Non-pigmented ciliary epithelial cell (primary cell): ENCODE measurements at regions not wholly inside any gene's neighbourhood (a gene's known extent, or its start where the extent isn't known, plus 50 kb on each side); places are given as distances from the start of the nearest gene placed in this dataset.

Source experiments
- DNase-seq: peaks from one replicate; pipeline ENCODE4 v3.0.0-alpha.2; 2010; ENCODE audit warnings: low read depth

DNA sequence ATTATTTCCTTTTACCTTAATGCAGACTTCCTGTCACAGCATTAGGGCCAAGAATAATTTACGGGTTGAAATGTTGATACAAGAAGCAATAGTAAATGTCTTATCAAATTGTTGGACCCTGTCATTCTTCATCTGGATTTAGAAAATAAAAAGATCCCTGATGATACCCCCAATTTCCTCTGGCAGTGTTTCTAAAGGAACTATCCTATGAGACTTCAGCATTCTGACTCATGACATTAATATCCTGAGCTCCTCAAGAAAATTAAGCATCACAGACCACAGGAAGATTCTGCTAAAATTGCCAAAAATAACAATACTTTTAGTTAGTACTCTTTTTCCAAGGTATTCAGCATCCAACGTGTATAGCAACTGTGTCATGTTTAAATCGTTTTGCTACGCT, 490.5 kb upstream of the ANKRD30A start:
- DNase-seq, result peak; percentile 19

DNA sequence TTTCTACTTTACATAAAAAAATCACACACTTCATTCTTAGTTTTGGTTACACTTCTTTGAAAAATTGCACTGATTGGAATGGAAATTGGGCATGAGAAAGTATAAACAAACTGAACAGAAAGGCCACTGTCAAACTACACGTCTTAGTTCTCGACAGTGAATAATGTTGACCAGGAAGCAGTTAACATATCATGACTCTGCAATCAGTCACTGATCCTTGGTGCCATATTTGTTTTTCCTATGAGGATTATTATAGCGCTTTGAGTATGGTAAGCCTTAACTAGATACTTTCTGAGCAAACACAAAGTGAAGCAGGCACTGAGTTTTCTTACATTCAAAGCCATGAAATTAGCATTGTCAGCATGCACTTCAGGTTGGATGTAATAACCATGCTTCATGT, 495.1 kb upstream of the ANKRD30A start:
- DNase-seq, result no peak

DNA sequence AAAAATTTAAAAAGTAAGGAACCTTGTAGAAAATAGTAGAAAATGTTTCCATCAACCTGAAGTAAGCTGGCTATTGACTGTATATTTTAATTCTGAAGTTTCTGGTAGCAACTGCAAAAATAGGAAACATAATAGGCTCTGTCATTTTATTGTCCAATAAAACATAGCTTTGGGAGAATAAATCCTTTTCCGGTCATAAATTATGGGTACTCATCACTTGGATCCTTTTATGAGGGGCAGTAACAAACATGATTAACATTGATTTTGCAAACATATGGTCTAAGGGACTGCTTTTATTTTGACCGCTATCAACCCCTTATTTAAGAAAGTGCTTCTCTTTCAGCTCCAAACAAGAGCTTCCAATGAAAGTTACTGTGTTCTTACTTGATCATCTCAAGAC, 495.9 kb upstream of the ANKRD30A start:
- DNase-seq, result no peak

DNA sequence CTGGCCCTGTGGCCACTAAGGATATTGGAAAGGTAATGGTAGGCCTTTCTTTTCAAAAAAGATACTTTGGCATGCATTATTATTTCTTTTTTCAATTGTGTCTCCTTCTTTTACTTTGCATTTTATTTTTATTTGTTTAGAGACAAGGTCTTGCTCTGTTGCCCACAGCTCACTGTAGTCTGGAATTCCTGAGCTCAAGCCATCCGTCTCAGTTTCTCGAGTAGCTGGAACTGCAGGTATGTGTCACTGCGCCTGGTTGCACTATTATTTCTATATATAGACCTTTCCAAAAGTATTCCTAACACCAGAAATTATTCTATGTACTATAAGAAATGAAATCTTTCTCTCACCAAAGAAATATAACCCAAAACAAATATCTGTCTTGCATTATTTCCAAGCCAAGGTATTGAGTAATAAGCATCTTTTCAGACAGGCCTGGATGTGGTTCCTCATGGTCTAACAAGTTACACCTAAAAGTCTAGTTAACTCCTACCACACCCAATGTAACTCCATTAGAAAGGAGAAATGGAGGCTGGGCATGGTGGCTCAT, 500.8 kb upstream of the ANKRD30A start:
- DNase-seq, result no peak

DNA sequence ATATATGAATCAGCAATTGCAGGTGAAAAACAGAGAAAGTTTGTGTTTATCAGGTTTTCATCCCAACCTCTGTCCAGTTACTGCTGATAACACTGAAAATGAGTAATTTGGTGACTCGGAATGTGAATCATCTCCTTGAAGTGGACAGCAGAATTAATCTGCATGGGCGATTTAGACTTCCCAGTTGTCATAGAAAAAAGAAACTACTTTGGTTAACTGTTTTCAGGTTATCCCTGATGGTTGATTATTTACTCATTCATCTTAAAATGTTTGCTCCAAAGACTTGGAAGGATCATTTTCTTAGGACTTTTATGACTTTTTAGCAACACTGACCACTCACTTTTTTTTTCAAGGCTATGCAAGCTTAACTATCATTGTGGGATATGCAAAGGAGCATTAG, 504.1 kb upstream of the ANKRD30A start:
- DNase-seq, result no peak

DNA sequence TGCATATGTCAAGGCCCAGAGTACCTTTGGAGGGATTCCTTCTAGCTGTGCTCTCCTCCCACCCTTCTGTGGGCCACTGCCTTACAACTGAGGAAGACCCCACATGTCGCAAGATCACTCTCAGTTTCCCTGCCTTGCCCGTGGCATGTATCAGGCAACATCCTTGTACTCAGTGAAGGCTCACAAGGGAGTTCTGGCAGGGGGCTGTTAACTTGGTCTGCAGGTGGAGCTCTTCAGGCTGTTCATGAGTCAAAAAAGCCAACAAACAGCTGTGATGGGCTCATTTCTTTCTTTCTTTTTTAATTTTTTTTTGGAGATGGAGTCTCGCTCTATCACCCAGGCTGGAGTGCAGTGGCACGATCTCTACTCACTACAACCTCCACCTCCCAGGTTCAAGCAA, 513.0 kb upstream of the ANKRD30A start:
- DNase-seq, result no peak

DNA sequence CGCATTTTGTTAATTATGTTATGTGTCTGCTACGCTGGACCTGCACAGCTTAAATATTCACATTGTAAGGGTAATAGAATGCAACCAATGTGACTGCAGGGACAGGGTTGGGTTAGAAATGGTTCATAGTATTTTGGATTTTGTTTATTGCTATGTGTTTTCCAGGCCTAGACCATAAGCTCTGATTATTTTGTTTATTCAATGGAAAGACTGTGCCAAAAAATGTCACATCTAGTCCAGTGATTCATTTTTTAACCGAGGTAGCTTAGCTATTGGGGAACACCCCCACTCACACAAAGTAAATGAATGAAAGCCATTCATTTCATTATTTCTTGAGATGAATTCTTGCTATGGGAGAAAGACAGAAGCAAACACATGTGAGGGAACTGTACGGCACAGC, 516.5 kb upstream of the ANKRD30A start:
- no peak for DNase-seq

DNA sequence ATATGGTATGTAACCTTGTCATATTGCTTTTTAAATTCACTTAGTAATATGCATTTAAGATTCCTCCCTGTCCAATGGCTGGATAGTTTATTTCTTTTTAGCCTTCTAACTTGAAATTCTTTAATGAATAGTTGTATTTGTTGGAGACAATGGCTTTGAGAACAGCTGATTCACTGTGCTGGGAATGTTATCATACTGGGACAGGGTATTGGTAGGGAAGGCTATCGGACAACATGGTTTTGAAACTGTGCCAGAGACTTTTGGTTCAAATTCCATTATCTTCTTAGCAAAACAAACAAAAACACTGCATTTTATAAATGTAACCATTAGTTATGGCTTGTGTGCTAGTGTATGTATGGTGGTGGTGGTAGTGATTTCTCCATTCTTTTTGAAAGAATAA, 517.1 kb upstream of the ANKRD30A start:
- DNase-seq, result peak; percentile 69

DNA sequence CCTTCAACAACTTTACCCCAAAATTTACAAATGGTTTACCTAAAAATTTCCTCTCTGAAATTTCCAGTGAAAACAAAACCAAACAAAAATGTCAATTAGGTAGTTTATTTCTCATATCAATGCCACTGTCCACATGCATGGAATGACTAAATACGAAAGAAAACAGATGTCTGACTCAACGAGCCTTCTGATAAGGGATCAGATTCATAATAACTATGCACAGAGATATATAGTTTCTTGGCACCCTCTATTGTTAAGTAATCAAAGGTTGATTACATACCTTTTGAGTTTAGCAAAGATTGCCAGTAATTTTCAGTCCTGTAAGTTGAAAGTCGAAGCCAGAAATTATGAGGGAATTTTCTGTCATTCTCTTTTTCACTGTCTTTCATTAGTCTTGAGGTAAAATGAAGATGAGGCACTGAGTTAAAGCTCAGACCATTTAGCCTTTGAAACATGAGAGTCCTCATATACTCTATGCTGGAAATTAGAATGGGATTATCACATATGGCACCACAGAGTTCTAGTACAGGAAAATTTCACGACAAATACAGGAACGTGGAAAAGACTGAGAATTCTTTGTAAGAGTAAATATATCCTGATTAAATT, 519.1 kb upstream of the ANKRD30A start:
- no peak for DNase-seq

DNA sequence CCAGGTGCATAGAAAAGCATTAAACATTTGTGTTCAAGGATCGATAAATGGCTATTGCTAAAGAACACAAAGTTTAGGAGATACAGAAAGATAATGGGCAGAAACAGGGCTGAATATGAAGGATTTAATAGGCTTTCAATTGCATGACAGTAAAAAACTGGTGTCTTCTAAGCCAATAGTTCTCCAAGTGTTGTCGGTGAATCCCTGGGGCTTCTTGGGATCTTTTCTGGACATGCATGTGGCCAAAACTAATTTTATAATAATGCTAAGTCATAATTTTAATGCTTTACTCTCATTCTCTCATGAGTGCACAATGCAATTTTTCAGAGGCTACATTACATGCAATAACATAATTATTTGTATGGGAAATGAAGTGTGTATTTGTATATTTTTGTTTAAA, 521.1 kb upstream of the ANKRD30A start:
- no peak for DNase-seq

DNA sequence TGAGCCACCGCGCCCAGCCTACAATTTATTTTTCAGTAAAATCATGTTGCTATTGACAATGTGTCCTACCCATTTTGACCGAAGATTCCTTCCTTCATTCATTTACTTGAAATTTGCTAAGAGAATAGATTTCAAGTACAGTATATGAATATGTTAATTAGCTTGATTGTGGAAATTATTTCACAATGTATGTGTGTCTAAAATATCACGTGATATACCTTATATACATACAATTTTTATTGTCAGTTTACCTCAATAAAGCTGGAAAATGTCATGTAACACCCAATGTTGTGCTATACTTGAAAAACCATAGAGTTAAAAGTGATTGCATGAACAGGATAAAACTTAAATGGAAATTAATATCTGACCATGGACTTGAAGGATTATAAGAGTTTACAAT, 521.7 kb upstream of the ANKRD30A start:
- DNase-seq, result no peak

DNA sequence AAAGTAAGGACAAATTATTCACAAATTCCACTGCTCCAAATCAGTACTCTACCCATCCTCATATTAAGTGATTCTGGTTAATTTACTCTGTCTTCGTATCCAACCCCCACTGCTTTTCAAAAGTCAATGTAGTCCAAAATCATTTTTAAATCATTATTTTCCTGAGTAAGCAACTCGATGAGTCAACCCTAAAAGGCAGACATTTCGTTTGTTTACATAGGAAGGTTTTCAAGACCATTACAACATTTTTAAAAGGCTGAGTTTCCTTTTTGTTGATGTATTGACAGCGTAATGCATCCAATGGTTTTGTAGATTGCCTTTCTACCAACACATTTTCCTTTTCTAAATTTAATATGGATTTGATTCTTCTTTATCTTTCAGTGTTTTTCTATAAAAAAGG, 523.0 kb upstream of the ANKRD30A start:
- no peak for DNase-seq

DNA sequence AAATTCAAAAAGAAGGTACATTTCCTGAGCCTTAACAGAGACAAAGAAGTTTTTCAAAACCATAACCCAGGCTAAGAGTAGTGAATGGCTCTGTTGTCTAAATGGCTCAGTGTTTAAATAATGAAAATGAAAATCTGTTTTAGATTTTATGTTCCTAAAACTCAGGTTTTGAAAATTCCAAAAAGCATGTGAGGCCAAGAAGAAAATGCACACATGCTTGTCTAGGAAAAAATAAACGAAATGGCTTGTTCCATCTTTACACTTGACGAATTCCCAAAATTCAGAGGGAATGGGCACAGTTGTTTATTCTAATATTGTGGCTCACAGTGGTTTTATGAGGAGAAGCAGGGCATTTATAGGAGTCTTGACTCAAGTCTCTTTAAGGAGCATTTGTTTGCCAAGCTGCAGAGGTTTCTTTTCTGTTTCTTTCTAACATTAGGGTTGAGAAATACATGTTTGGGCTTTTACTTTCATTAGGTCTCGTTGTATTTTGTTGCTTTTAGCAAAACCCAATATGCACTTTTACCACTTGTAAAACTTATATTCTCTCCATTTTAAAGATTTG, 527.6 kb upstream of the ANKRD30A start:
- no peak for DNase-seq

DNA sequence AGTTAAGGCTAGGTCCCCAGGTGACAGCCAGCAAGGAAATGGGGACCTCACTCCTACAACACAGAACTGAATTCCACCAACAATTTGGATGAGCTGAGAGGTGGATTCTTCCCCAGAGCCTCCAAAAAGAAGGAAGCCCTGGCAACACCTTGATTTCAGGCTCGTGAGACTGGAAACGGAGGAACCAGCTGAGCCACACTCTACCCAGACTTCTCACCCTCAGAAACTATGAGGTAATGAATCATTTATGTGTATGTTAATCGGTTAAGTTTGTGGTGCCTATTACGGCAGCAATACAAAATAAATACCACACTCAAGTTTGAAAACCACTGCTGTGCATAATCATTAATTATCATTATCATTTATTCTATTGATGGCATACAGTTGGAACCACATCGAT, 532.4 kb upstream of the ANKRD30A start:
- no peak for DNase-seq

DNA sequence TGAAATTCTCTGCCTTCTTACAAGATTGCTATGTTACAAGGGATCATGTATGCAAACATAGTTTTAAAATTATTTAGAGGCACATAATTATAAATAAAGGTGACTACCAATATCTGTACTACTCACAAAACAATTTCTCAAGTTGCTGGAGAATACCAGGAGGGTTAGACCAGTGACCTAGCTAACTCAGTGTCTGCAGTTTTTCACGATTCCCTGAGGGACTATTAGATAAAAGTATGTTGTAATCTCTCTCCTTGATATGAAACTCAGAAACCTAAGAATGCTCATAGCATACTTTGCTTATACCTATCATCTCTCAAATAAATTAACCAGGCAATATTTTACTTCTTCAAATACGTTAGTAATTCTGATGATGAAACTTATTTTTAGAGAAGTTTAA, 534.0 kb upstream of the ANKRD30A start:
- DNase-seq, result no peak

DNA sequence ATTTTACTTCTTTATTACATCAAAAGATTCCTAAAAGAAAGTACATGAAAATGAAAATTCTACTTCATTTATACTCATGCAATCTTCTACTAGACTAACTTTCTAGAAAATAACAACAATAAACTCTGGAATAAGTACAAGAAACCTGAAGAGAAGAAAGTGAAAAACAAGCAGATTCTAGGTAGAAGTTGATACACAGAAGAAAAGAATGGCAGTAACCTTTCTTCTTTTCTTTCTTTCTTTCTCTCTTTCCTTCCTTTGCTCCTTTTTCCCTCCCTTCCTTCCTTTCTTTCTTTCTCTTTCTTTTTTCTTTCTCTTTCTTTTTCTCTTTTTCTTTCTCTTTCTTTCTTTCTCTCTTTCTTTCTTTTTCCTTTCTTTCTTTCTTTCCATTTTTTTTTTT, 541.7 kb upstream of the ANKRD30A start:
- DNase-seq, result no peak

DNA sequence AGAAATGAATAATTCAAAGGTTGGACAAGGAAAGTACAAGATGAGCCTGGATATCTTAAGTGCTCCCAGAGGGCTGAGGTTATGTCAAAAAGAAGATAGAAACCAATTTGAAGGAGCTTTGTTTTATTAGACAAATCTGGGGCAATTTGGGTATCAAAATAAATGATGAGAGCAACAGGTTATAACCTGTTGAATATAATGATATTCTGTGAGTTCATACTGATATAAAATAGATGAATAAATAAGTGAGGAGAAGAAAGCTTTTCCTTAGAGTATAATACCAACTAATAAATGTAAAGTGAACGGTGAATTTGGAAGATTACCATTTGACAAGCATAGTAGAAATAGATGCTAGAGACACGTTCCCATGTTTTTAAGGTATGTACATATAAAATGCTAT, 544.2 kb upstream of the ANKRD30A start:
- no peak for DNase-seq

DNA sequence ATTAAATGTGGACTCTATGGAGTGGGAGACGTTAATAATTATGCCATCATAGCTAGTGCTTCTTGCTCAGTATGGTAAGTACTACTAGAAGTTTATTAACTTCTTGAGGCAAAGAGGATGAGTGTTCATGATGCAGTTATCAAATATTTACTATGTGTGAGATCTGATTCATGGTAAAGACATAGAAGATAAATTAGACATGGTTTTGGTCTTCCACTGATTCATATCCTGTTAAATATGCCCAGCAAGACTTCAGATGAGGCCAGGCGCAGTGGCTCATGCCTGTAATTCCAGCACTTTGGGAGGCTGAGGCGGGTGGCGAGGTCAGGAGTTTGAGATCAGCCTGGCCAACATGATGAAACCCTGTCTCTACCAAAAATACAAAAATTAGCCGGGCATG, 547.1 kb upstream of the ANKRD30A start:
- DNase-seq, result no peak

DNA sequence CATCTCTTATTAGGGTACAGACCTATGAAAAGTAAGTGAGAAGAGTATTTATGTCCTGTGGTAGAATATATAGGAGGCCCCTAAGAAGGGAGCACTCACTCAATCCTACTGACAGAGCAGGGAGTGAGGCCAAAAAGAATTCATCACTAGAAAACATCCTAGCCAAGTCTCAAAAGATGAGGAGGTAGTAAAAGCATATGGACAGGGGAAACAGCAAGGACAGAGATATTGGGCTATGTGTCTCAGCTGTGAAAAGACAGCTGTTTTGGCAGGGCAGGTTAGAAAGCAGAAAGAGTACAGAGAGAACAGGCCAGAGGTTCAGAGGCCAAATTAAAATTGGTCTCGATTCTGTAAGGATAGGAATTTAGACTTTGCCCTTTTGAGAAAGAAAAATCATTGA, 548.3 kb upstream of the ANKRD30A start:
- DNase-seq, result no peak

DNA sequence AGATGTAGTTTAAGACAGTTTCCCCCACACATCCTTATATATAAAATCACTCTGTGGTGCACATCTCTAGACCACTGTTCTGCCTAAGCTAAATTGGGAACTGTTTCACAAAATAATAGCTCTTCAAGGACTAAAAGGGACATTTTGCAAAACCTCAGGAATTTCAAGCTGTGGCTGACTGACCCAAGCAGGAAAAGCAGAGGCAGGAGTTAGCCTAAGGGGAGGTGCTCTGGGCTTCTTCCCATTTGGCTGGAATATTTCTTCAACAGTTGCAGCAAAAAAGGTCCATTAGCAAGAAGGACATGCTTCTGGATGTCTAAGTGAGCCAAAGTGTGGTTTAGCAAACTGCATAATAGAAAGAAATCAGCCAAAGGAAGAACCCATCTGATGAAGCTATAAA, 551.2 kb upstream of the ANKRD30A start:
- DNase-seq, result no peak

DNA sequence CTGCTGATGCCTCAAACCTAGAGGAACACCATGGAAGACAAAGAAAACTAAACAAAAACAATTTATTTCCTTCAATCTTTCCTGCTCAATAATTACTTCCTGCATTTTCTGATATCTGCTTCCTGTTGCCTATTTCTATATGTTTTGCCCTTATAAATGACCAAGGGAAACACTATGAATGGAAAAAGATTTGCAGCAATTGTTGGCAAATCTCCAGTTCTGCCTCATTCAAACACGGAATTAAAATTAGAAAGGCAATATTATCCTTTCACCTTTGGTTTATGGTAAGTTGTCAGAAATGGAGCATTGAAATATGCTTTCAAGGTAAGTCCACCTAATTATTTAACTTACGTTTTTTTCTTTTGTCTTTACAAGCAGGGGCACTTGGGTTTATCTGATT, 552.2 kb upstream of the ANKRD30A start:
- DNase-seq, result no peak

DNA sequence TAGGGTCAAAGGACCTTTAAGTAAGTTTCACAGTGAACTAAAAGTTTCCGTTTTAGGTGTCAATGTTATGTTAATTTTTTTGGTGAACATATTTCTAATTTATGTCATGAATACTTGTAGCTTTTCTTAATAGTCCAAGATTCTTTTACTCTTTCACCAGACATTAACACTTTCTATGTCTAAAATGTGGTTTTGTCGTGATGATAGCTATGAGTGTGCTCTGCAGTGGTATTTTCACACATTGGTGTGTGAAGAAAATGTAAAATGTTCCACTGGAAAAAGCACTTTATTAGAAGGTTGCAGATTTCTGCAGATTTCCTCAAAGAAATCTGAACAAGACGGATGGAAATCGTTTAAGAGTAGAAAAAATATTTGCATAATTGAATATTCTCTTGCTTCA, 561.0 kb upstream of the ANKRD30A start:
- no peak for DNase-seq

DNA sequence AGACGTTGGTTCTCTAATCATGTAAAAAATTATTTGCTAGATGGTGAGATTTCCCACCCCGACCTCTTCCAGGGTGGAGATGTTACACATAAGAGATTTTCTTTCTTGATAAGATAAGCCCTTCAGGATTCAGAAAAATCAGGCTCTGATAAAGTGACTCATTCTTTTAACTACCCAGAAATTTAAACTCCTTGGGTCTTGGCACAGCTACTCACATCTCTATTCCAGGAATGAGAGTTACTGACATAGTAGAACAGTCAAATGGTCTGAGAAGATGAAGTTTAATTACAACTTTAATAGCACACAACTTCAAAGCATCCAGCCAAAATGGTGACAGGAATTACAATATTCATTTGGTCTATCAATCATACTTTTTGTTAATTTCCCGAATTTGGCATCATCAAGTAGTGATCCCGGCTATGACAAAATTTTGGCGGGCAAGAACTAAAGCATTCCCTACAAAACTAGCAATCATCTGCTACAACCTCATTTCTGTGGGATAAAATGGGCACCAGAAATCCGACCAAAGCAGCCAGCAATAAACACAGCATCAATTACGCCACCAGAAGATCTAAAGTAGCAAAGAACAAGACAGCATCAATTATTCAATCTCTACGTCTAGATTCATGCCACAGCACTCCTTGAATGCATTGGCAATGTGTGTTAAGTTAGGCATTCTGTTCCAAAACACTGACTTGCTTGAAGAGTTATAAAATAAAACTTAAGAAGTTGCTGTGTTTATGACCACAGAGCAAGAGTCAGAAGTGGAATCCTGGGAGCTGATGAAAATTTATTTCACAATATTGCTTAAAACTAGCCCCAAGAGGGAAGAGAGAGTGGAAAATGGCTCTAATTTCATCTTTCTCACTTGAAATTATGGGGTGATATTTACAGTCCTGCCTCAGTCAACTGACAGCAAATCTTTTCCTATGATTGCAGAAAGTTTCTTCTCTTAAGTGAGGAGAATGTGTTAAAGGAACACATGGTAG, 565.7 kb upstream of the ANKRD30A start:
- no peak for DNase-seq
